K562 (cell line): ENCODE measurements at regions not wholly inside any gene's neighbourhood (a gene's known extent, or its start where the extent isn't known, plus 50 kb on each side); places are given as distances from the start of the nearest gene placed in this dataset.

Experiments
- ATAC-seq: fragments of 200-7000 bp; cut with Tn5 transposase; 3 replicates; pipeline ENCODE4 v1.9.1; 2020; ENCODE audit warnings: moderate library complexity
- BruUV-seq: library from RNA; stranded (reverse); fragments of 400-500 nt; replicated peaks from 2 replicates; lab custom pipeline; 2021; lab: Mats Ljungman, UMichigan
- CTCF ChIA-PET: fragments of 300-600 bp; formaldehyde crosslinking; extraction: SDS; loops from one replicate; lab custom pipeline; 2021; ENCODE audit warnings: low intra/inter-chr PET ratio; lab: Yijun Ruan, JAX
- POLR2A ChIA-PET: fragments of 300-600, 350-650 bp; sonication (Branson Sonifier 250); formaldehyde crosslinking; extraction: SDS; loops from one replicate; lab custom pipeline; 2021; ENCODE audit warnings: antibody characterized with exemption, inconsistent platforms; lab: Yijun Ruan, JAX
- DNase-seq, 4 experiments: peaks; one replicate each; pipeline versions ENCODE4 v3.0.0 to v3.0.0-alpha.2; 2011 to 2018; ENCODE audit warnings: low spot score in 3 of 4, mixed read lengths in 3 of 4; ENCODE audit errors: extremely low read depth in 1 of 4
- FAIRE-seq: peaks from 2 replicates; lab custom pipeline; 2011; peaks lifted over from hg19 to GRCh38; lab: Jason Lieb, UNC
- H2AFZ ChIP-seq: 2 replicates; pipeline ENCODE4 v1.6.0; 2011; ENCODE audit warnings: low read depth, low read length, control low read depth, inconsistent platforms
- H3K27ac ChIP-seq: fragments of 200-600 bp; 3 replicates; pipeline ENCODE4 v1.8.0; 2011; ENCODE audit warnings: low read depth, mild to moderate bottlenecking, control low read depth, inconsistent platforms, low read length, moderate library complexity, mixed read lengths; ENCODE audit errors: extremely low read depth
- H3K27me3 ChIP-seq, 2 experiments: fragments of 300-600 bp in 1 of 2; 2 replicates in 1 of 2; 3 replicates in 1 of 2; pipeline versions ENCODE4 v1.6.0 to v1.8.0; 2011; ENCODE audit warnings: inconsistent platforms in 2 of 2, low read length in 2 of 2, mild to moderate bottlenecking in 1 of 2, mixed read lengths in 1 of 2, moderate library complexity in 1 of 2; ENCODE audit not compliant: control insufficient read depth in 2 of 2, insufficient read depth in 2 of 2
- H3K36me3 ChIP-seq: fragments of 300-600 bp; 3 replicates; pipeline ENCODE4 v1.8.0; 2011; ENCODE audit warnings: mild to moderate bottlenecking, low read length, inconsistent platforms; ENCODE audit not compliant: control insufficient read depth, insufficient read depth
- H3K4me1 ChIP-seq, 2 experiments: fragments of 200-600 bp in 1 of 2; replicated peaks in 1 of 2; 2 replicates in 1 of 2; 3 replicates in 1 of 2; pipeline versions ENCODE4 v1.5.1 to v1.8.0; 2011; ENCODE audit warnings: inconsistent platforms in 2 of 2, low read length in 2 of 2, mild to moderate bottlenecking in 1 of 2, mixed read lengths in 1 of 2, moderate library complexity in 1 of 2; ENCODE audit not compliant: control insufficient read depth in 2 of 2, insufficient read depth in 2 of 2
- H3K4me2 ChIP-seq: 2 replicates; pipeline ENCODE4 v1.6.1; 2011; ENCODE audit warnings: low read length, control low read depth, inconsistent platforms, mixed read lengths; ENCODE audit not compliant: insufficient read depth
- H3K4me3 ChIP-seq: fragments of 200-600 bp; sonication (generic), shearing (Covaris generic); 2 replicates; pipeline ENCODE4 v1.5.1; 2016; ENCODE audit warnings: control low read depth, inconsistent platforms
- H3K79me2 ChIP-seq: fragments of 200-600 bp; 3 replicates; pipeline ENCODE4 v1.8.0; 2011; ENCODE audit warnings: low read length, inconsistent platforms; ENCODE audit not compliant: control insufficient read depth, insufficient read depth
- H3K9ac ChIP-seq, 2 experiments: 2 replicates each; pipeline versions ENCODE4 v1.6.0 to v1.6.1; 2011; ENCODE audit warnings: low read depth in 2 of 2, low read length in 2 of 2, control low read depth in 1 of 2, inconsistent platforms in 1 of 2, mild to moderate bottlenecking in 1 of 2, mixed read lengths in 1 of 2; ENCODE audit not compliant: insufficient read depth in 1 of 2
- H3K9me1 ChIP-seq: one replicate; pipeline ENCODE4 v1.6.0; 2011; ENCODE audit warnings: inconsistent platforms, mild to moderate bottlenecking, low read length, moderate library complexity; ENCODE audit not compliant: control insufficient read depth, insufficient read depth
- H3K9me3 ChIP-seq: replicated peaks from 2 replicates; pipeline ENCODE4 v1.5.1; 2011; ENCODE audit warnings: low read depth, low read length, inconsistent platforms; ENCODE audit not compliant: control insufficient read depth, insufficient read depth
- H4K20me1 ChIP-seq: replicated peaks from 2 replicates; pipeline ENCODE4 v1.6.1; 2011; ENCODE audit warnings: low read length, inconsistent platforms, mixed read lengths; ENCODE audit not compliant: control insufficient read depth, insufficient read depth
- ARHGAP35 ChIP-seq: fragments of 450-650 bp; IDR thresholded peaks from 2 replicates; pipeline ENCODE4 v1.6.1; 2018; ENCODE audit not compliant: partially characterized antibody
- ARNT ChIP-seq, 2 experiments: fragments of 450-650 bp; IDR thresholded peaks; 2 replicates each; pipeline ENCODE4 v1.6.1; 2016; ENCODE audit warnings: mild to moderate bottlenecking in 1 of 2
- ELF2 ChIP-seq: fragments of 250-450 bp; sonication (Bioruptor Pico); IDR thresholded peaks from 2 replicates; pipeline ENCODE4 v1.5.0; 2021; ENCODE audit warnings: mild to moderate bottlenecking
- NR4A1 ChIP-seq, 2 experiments: fragments of 250-450 bp in 1 of 2; fragments of 450-650 bp in 1 of 2; sonication (Bioruptor Pico) in 1 of 2; IDR thresholded peaks; 2 replicates each; pipeline versions ENCODE4 v1.4.0 to v1.6.1; 2016 to 2020; ENCODE audit warnings: mild to moderate bottlenecking in 2 of 2, missing compliant biosample characterization in 1 of 2, missing genetic modification characterization in 1 of 2, moderate library complexity in 1 of 2
- POLR2H ChIP-seq: IDR thresholded peaks from 2 replicates; pipeline ENCODE4 v1.6.1; 2016; ENCODE audit warnings: missing genetic modification characterization, low read depth, mild to moderate bottlenecking, control low read depth, missing compliant biosample characterization, moderate library complexity
- SMARCB1 ChIP-seq: IDR thresholded peaks from 2 replicates; pipeline ENCODE4 v1.6.1; 2011; ENCODE audit warnings: improper control_type of control experiment, low read depth; ENCODE audit not compliant: insufficient read length
- SRF ChIP-seq, 2 experiments: fragments of 250-450, 450-650 bp in 1 of 2; sonication (Bioruptor Pico) in 1 of 2; sonication (generic) in 1 of 2; formaldehyde crosslinking; IDR thresholded peaks; 2 replicates each; pipeline versions ENCODE4 v1.5.0 to v1.5.1; 2020 to 2022; ENCODE audit warnings: mild to moderate bottlenecking in 1 of 2, missing genetic modification reagents in 1 of 2
- ZNF146 ChIP-seq: IDR thresholded peaks from one replicate; pipeline ENCODE4 v1.6.1; 2018; ENCODE audit warnings: missing compliant biosample characterization; ENCODE audit not compliant: unreplicated experiment
- ZNF263 ChIP-seq: sonication (generic); formaldehyde crosslinking; IDR thresholded peaks from 2 replicates; pipeline ENCODE4 v1.8.0; 2022; ENCODE audit warnings: mild to moderate bottlenecking, missing genetic modification reagents, borderline replicate concordance
- ZNF274 ChIP-seq: IDR thresholded peaks from 2 replicates; pipeline ENCODE4 v1.6.1; 2011; ENCODE audit warnings: low read depth, mild to moderate bottlenecking, low read length, moderate library complexity, borderline replicate concordance
- ZNF707 ChIP-seq: fragments of 250-450 bp; sonication (Bioruptor Pico); conservative IDR thresholded peaks from 2 replicates; pipeline ENCODE4 v1.8.0; 2022; ENCODE audit warnings: inconsistent platforms, mild to moderate bottlenecking, moderate library complexity
- in situ Hi-C: fragments of 300-500 bp; cut with MboI; formaldehyde crosslinking; loops from 4 replicates; pipeline ENCODE4 v1.15.0; 2018; ENCODE audit warnings: inconsistent platforms, mixed read lengths
- intact Hi-C: fragments of 100-400 bp; cut with micrococcal nuclease; formaldehyde crosslinking; loops from 2 replicates; pipeline ENCODE4 v1.14.2; 2022
- TF ChIP-seq, protein P1 (sequence below): fragments of 200-600 bp; sonication (generic); IDR thresholded peaks from one replicate; pipeline ENCODE4 v1.6.1; 2012; ENCODE audit warnings: mild to moderate bottlenecking, low read depth, low read length, inconsistent platforms

DNA sequence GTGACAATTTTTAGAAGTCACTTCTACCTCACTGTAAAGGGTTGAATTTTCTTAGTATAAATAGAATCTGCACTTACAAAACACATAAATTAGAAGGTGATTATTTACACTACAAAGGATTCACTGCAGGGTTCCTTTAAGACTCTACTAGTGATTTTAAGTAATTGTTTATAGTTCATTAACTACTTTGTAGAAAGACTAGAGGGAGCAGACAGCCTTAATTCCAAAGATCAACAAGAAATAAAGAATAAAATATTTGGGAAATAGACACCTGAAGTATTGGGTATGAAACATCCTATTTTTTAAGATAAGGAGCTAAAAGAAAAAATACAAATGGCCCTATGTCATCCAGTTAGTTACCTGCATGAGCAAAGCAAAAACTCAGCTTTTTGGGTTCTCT, 360.5 kb upstream of the ALCAM start:
- POLR2A ChIA-PET: no interaction called here
- no peak for FAIRE-seq
- H4K20me1 ChIP-seq: no peaks in the 10 kb centered on the region
- no peaks in the 10 kb centered on the region for H3K4me1 ChIP-seq
- BruUV-seq: no TSS peak
- no peak overlapping the region for H3K4me2 ChIP-seq
- in situ Hi-C loops (no loop called here), intact Hi-C loops (no loop called here)
- H3K9ac ChIP-seq: no peak overlapping the region
- CTCF ChIA-PET: no interaction called here
- no peaks in the 10 kb centered on the region; the same call in 1 of the 2 replicates for H3K9me3 ChIP-seq
- H3K9me1 ChIP-seq: no peaks in the 10 kb centered on the region
- TF ChIP-seq ZNF274 (no peak), ZNF707 (CRISPR knock-in tag) (no peak), SMARCB1 (no peak), SRF (CRISPR knock-in tag; IDR thresholded peaks at IDR 0.05) (no peak), ZNF146 (CRISPR knock-in tag) (no peak), ZNF263 (CRISPR knock-in tag) (no peak), ARNT (IDR thresholded peaks at IDR 0.05) (no peak), POLR2H (tag) (no peak), ELF2 (CRISPR knock-in tag) (no peak), NR4A1 (CRISPR knock-in tag; IDR thresholded peaks at IDR 0.05) (no peak), NR4A1 (tag; IDR thresholded peaks at IDR 0.05) (no peak), ARHGAP35 (no peak)
- TF ChIP-seq, protein P1, sequence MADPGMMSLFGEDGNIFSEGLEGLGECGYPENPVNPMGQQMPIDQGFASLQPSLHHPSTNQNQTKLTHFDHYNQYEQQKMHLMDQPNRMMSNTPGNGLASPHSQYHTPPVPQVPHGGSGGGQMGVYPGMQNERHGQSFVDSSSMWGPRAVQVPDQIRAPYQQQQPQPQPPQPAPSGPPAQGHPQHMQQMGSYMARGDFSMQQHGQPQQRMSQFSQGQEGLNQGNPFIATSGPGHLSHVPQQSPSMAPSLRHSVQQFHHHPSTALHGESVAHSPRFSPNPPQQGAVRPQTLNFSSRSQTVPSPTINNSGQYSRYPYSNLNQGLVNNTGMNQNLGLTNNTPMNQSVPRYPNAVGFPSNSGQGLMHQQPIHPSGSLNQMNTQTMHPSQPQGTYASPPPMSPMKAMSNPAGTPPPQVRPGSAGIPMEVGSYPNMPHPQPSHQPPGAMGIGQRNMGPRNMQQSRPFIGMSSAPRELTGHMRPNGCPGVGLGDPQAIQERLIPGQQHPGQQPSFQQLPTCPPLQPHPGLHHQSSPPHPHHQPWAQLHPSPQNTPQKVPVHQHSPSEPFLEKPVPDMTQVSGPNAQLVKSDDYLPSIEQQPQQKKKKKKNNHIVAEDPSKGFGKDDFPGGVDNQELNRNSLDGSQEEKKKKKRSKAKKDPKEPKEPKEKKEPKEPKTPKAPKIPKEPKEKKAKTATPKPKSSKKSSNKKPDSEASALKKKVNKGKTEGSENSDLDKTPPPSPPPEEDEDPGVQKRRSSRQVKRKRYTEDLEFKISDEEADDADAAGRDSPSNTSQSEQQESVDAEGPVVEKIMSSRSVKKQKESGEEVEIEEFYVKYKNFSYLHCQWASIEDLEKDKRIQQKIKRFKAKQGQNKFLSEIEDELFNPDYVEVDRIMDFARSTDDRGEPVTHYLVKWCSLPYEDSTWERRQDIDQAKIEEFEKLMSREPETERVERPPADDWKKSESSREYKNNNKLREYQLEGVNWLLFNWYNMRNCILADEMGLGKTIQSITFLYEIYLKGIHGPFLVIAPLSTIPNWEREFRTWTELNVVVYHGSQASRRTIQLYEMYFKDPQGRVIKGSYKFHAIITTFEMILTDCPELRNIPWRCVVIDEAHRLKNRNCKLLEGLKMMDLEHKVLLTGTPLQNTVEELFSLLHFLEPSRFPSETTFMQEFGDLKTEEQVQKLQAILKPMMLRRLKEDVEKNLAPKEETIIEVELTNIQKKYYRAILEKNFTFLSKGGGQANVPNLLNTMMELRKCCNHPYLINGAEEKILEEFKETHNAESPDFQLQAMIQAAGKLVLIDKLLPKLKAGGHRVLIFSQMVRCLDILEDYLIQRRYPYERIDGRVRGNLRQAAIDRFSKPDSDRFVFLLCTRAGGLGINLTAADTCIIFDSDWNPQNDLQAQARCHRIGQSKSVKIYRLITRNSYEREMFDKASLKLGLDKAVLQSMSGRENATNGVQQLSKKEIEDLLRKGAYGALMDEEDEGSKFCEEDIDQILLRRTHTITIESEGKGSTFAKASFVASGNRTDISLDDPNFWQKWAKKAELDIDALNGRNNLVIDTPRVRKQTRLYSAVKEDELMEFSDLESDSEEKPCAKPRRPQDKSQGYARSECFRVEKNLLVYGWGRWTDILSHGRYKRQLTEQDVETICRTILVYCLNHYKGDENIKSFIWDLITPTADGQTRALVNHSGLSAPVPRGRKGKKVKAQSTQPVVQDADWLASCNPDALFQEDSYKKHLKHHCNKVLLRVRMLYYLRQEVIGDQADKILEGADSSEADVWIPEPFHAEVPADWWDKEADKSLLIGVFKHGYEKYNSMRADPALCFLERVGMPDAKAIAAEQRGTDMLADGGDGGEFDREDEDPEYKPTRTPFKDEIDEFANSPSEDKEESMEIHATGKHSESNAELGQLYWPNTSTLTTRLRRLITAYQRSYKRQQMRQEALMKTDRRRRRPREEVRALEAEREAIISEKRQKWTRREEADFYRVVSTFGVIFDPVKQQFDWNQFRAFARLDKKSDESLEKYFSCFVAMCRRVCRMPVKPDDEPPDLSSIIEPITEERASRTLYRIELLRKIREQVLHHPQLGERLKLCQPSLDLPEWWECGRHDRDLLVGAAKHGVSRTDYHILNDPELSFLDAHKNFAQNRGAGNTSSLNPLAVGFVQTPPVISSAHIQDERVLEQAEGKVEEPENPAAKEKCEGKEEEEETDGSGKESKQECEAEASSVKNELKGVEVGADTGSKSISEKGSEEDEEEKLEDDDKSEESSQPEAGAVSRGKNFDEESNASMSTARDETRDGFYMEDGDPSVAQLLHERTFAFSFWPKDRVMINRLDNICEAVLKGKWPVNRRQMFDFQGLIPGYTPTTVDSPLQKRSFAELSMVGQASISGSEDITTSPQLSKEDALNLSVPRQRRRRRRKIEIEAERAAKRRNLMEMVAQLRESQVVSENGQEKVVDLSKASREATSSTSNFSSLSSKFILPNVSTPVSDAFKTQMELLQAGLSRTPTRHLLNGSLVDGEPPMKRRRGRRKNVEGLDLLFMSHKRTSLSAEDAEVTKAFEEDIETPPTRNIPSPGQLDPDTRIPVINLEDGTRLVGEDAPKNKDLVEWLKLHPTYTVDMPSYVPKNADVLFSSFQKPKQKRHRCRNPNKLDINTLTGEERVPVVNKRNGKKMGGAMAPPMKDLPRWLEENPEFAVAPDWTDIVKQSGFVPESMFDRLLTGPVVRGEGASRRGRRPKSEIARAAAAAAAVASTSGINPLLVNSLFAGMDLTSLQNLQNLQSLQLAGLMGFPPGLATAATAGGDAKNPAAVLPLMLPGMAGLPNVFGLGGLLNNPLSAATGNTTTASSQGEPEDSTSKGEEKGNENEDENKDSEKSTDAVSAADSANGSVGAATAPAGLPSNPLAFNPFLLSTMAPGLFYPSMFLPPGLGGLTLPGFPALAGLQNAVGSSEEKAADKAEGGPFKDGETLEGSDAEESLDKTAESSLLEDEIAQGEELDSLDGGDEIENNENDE: no peak
- H3K27ac ChIP-seq: no peak overlapping the region
- no peak overlapping the region for H3K4me3 ChIP-seq
- ATAC-seq: no peak
- H3K27me3 ChIP-seq: no peaks in the 10 kb centered on the region
- no peak overlapping the region for H2AFZ ChIP-seq
- DNase-seq: no peak
- H3K79me2 ChIP-seq: no peaks in the 10 kb centered on the region
- H3K36me3 ChIP-seq: no peaks in the 10 kb centered on the region
